SW 1271 (cell line): ENCODE measurements at regions not wholly inside any gene's neighbourhood (a gene's known extent, or its start where the extent isn't known, plus 50 kb on each side); places are given as distances from the start of the nearest gene placed in this dataset.

Experiments
- DNase-seq, 2 experiments: peaks; one replicate each; lab custom pipeline; 2025; lab: John Stamatoyannopoulos, UW

DNA sequence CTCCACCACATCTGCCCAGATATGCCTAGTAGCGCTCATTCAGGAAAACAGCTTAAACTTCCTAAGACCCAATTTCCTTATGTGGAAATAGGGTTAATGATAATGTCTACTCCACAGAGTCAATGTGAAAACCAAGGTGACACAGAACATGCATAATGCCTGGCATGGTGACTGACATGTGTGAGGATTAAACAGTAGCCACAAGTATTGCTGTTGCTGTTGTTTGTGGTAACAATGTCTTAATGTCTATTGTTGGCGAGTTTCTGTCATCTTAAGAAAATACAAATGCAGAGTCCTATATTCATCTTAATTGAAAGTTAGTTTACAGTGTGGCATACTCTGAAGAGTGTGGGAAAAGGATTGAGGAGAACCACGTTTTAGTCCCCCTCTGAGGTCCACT is 75.6 kb upstream of the NGF start:
- no peak for DNase-seq

DNA sequence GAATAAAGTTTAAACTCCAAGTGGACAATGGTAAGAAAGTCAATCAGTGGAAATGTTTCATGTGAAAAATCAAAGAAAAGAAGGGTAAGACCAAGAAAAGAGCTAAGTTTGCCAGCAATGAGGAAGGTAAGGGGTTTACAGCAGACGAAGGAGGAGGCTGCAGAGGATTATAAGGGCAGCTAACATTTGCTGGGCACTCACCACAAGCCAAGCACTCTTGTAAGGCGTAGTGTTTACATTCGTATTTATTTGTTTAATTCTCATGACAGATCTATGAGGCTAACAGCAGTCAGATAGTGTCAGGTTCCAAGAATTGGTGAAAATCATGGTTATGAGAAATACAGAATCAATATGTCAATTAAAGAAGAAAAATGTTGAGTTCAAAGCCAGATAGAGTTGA is 75.2 kb upstream of the NGF start:
- DNase-seq, result no peak

DNA sequence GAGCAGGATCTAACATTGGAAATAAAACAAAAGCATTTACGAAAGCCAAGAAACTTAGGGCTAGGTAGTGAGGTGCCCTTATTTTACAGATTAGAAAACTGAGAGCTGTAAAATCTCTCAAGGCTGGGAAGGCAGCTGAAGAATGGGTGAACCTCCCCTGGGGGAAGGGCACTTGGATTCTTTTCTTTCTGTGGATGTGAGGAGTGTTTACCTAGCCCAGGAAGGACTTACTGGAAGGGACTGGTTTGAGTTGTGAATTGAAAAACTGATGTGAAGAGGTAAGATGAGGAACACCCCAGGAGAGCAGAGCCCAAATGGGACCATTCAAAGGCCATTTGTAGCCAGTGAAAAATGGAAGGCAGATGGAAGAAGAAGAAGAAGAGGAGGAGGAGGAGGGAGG is 74.7 kb upstream of the NGF start:
- DNase-seq, result no peak

DNA sequence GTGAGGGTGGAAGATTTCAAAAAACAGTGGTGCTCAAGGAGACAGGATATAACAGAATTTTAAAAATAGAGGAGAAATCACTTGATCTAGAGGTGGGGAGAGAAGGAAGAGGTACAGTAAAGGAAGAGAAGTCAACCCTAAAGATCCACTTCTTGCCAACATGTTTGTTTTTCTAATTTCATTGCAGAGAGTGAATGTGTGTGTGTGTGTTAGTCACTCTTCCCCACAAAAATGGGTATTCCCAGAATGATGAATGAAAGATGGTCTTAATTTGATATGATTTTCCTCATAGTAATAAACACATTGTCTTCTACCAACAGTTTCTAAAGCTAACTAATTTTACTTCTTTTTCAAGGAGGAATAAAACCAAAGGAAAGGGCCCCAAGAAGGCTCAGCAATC is 74.2 kb upstream of the NGF start:
- DNase-seq, result no peak

DNA sequence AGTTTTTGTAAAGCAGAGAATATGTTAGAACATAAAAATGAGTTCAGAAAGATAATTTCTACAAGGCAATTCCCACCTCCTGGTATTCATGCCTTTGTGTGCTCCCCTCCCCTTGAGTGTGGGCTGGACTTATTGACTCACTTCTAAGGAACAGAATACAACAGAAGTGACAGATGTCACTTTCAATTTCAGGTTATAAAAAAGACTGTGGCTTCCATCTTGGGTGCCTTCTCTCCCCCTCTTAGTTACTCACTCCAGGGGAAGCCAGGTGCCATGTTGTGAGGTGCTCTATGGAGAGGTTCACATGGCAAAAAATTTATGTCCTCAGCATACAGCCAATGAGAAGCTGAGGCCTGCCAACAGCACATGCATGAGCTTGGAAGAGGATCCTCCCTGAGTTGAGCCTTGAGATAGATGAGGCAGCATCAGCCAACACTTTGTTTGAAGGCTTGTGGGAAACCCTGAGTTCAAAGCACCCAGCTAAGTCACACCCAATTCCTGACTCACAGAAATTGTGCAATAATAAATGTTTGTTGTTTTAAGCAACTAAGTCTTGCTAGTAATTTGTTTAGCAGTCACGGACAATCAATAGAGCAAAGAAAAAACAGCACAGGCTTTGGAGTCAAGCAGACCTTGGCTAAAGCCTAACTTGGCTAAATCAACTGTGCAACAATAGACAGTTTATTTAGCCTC is 73.5 kb upstream of the NGF start:
- DNase-seq, result peak in 1 of 2 experiments; percentile 46

DNA sequence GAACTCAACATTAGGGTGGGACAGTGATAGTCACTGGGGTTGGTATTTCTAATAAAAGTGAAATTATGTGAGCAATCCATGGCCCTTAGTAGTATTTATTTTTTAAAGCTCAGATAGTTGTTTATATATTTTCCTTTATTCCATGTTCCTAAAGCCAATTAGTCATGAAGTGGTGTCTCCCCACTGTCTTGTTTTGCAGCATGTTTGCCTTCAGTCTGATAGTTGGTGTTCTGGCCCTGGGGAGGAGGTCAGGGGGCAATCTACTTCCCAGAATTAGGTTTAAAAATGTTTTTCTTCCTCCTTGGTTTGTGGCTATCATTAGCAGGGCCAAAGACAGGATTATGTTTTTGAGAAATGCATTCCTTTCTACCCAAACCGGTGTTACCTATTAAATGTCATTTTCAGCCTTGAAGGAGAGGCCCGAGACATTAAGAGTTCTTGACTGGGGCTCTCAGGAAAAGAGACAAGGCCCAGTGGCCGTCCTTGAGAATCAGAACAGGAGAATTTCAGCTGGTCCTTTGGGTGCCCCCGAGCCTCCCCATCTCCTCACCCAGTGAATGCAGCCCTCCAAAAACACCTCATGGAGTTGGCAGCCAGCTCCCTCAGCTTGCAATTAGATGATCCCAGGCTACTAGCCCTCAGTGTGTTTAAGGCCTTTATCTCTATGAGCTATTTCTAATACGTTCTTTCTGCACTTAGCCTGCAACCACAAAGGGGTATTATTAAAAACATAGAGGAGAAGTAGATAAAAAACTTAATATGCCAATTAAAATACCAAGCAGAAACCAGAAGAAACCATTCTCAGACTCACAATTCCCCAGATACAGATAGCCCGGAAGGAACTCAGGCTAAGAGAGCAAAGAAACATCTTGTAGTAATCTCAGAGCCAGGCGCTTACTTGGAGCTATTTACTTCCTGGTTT is 71.3 kb upstream of the NGF start:
- no peak for DNase-seq

DNA sequence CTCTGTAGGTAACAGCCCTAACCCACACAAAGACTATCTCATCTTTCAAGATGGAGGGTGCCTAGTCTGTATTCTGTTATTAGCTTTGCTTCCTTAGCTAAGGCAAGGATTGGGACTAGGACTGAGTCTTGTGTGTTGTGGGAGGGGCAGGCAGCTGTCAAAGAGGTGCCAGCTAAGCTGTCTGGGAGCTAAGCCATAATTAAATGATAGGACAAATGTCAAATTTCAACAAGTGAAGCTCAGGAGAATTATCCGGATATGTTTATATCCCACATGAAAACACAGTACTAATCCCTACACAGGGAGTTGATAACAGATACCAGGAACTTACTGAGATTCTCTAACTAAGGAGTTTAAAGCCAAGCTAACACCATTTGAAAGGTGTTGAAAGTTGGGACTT is 70.5 kb upstream of the NGF start:
- no peak for DNase-seq

DNA sequence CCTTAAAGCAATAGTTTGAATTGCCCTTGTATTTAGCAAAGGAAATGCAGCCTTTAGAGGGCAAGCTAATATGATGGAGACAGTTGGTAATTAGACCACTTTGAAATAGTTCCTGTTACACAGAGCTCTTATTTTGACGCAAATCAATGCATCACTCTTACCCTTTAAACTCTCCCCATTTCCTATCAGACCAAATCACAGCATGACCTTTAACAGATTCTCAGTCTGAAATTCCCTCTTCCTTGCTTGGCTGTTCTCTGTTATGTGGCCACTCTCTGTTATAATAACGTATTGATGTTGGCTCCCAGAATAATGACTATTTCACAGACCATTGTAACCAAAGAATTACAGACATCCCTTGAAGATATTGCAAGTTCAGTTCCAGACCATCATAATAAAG is 66.9 kb upstream of the NGF start:
- DNase-seq, result no peak

DNA sequence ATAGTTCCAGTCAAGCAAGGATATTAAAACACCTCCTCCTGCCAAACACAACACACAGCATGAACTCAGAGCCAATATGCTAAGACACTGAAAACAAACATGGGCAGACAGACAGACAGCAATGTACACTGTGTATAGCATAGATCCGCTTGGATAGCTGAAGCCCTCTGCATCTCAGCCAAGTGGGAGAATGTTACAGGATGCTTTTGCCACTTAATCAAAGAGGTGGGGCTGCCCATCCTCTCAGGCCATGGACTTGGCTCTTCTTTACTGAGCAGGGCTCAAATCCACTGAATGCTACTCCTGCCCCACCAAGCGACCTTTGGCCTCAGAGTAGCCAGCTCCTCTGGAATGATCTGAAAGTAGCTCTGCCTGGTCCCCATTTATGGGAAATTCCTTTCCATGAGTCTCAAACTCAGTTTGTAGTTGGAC is 64.7 kb upstream of the NGF start:
- no peak for DNase-seq

DNA sequence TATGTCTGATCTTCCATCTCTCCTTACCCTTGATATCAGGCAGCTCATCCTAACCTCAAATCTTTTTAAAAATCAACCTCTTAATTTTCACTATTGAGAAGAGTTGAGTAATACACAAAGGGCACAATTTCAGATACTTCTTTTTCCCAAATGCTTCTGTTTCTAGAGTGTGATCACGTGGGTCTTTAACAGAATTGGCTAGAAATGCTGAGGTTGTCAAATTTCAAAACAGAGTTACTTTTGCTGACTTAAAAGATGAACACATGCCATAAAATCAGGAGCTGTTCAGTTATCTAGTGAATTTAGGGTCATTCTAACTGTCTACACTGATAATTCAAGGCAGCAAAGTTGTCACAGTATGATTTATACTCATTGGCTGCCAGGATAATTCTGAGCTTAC is 63.6 kb upstream of the NGF start:
- DNase-seq, result no peak

DNA sequence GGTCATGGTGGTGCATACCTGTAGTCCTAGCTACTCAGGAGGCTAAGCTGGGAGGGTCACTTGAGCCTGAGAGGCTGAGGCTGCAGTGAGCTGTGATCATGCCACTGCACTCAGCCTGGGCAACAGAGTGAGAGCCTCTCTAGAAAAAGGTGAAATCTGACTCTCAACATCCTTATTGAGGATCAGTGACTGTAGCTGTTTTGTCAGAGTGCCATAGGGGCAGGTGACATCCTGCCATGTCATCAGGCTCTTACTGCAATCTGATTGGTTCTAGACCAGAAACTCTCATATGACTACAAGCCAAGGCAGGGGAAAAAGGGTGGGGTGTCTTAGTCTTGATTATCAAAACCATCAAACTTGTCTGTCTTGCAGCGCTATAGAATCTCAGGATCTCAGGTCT is 62.8 kb upstream of the NGF start:
- no peak for DNase-seq

DNA sequence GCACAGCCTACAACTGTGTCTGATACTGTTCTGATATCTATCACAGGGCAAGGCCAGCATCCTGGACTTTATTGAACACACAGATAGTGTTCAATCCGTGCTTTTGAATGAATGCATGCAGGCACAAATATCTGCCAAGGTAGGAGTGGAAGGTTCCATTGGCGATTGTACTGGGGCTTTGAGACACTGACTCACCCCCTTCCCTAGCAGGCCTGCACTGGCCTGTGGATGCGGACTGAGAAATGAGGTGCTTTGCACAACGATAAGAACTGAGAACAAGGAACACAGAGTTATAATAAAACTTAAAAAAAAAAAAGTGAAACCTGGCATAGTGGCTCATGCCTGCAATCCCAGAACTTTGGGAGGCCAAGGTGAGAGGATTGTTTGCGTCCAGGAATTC is 62.4 kb upstream of the NGF start:
- DNase-seq, result no peak

DNA sequence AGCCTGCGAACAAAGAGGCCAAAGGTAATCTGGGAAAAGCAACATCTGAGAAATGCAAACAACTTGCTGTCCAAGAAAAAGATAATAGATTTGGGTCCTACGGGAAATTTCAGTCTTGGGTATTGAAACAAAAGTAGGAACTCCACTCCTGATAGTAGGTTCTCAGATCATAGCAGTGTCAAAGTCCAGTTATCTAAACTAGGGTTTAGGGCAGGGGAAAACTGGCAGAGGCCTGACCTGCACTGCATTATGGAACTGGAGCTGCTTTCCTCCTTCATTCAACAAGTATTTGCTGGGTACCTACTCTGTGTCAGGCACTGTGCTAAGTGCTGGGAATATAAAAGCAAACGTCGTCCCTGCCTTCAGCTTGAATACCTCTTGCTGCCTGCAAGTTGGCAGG is 60.7 kb upstream of the NGF start:
- no peak for DNase-seq
